ENCODE measurements at regions not wholly inside any gene's neighbourhood (a gene's known extent, or its start where the extent isn't known, plus 50 kb on each side); places are given as distances from the start of the nearest gene placed in this dataset.

DNA sequence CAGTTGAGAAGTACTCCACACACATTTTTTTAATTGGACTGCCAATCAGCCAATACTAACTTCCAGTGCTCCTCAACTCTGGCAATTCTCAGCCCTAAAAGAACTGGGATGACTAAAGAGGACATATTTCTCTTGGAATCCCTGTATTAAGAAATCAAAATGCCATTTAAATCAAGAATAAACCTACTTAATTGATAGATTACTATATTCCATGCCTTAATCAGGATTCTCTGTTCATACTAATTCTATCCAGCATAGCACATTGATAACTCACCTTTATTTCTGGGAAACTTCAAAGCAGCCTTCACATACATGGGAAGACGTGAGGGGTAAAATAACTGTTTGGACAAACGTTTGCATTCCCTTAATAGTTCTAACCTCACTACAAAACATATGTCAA lies 93.0 kb upstream of the DKK2 start:
- Mint-ChIP-seq H3K27me3 (ENCODE audit: unreplicated experiment) (no peaks in the 10 kb centered on the region), H3K4me3 (ENCODE audit: unreplicated experiment) (no peak overlapping the region), H3K36me3 (ENCODE audit: unreplicated experiment) (no peaks in the 10 kb centered on the region), H3K27ac (ENCODE audit: unreplicated experiment) (peak overlapping the region; percentile 43), H3K4me1 (ENCODE audit: unreplicated experiment) (peaks cover 70% of the 10 kb centered on the region), H3K9me3 (ENCODE audit: unreplicated experiment) (peaks cover 8% of the 10 kb centered on the region)
- TF ChIP-seq, protein P1, sequence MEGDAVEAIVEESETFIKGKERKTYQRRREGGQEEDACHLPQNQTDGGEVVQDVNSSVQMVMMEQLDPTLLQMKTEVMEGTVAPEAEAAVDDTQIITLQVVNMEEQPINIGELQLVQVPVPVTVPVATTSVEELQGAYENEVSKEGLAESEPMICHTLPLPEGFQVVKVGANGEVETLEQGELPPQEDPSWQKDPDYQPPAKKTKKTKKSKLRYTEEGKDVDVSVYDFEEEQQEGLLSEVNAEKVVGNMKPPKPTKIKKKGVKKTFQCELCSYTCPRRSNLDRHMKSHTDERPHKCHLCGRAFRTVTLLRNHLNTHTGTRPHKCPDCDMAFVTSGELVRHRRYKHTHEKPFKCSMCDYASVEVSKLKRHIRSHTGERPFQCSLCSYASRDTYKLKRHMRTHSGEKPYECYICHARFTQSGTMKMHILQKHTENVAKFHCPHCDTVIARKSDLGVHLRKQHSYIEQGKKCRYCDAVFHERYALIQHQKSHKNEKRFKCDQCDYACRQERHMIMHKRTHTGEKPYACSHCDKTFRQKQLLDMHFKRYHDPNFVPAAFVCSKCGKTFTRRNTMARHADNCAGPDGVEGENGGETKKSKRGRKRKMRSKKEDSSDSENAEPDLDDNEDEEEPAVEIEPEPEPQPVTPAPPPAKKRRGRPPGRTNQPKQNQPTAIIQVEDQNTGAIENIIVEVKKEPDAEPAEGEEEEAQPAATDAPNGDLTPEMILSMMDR (IDR thresholded peaks at IDR 0.05): no peak
- no peak for DNase-seq (ENCODE audit: extremely low spot score, unreplicated experiment)

DNA sequence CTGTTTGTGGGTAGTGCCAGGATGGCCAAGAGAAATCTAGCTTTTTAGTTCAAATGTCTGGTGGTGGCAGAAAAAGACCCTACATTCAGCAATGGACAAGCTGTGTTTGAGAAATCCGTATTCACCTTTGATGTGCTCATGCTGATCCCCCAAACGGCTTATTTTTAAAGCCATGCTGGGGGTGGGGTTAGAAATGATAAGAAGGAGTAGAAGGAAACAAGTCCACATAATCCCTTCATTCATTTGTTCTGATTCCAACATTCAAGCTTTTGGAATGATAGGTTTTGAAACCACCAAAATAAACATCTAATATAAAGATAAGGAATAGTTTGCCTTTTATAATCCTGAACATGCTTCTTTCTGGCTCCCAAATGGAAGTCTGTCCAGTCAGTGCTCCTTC lies 92.0 kb upstream of the DKK2 start:
- Mint-ChIP-seq H3K4me1 (ENCODE audit: unreplicated experiment) (peaks cover 66% of the 10 kb centered on the region), H3K27ac (ENCODE audit: unreplicated experiment) (peak overlapping the region; percentile 87), H3K27me3 (ENCODE audit: unreplicated experiment) (no peaks in the 10 kb centered on the region), H3K4me3 (ENCODE audit: unreplicated experiment) (no peak overlapping the region), H3K9me3 (ENCODE audit: unreplicated experiment) (peaks cover 3% of the 10 kb centered on the region), H3K36me3 (ENCODE audit: unreplicated experiment) (no peaks in the 10 kb centered on the region)
- TF ChIP-seq, protein P1 (IDR thresholded peaks at IDR 0.05): no peak
- no peak for DNase-seq (ENCODE audit: extremely low spot score, unreplicated experiment)

DNA sequence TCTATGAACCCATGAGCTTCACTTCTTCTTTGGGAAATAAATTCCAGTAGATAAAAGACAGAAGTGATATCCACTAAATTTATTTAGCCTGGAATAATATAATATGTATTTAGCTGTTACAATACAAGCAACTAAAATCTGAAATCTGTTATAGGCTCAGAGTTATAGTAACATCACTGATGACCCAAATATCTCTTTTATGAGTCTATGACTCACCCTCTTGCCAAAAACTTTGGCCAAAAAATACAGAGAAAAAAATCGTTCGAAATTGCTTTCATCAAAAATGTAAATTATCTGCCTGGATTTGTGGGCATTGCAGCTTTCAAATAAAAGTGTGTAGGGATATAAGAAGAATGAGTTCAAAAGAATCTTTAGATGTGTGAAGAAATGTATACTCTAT lies 89.4 kb upstream of the DKK2 start:
- Mint-ChIP-seq H3K27me3 (ENCODE audit: unreplicated experiment) (no peaks in the 10 kb centered on the region), H3K4me1 (ENCODE audit: unreplicated experiment) (peaks cover 65% of the 10 kb centered on the region), H3K4me3 (ENCODE audit: unreplicated experiment) (no peak overlapping the region), H3K9me3 (ENCODE audit: unreplicated experiment) (peaks cover 3% of the 10 kb centered on the region), H3K27ac (ENCODE audit: unreplicated experiment) (no peak overlapping the region), H3K36me3 (ENCODE audit: unreplicated experiment) (no peaks in the 10 kb centered on the region)
- TF ChIP-seq, protein P1 (IDR thresholded peaks at IDR 0.05): no peak
- DNase-seq (ENCODE audit: extremely low spot score, unreplicated experiment): no peak

DNA sequence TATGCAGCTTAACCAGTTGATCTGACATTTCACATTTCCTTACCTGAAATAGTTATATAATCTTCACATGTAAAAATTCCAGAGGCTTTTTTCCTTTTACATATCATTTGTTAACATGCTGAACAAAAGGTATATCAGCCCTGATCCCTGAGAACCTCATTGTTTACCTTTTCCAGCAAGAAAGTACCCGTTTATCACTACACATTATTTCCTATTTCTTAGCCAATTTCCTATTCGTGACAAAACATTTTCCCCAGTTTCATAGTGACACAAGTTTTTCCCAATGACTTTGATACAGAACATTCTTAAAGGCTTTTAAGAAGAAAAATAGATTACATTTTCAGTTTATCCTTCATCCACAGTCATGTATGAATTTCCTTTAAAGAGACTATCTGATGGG lies 86.6 kb upstream of the DKK2 start:
- H3K4me1 Mint-ChIP-seq (ENCODE audit: unreplicated experiment): peaks cover 51% of the 10 kb centered on the region
- no peak for DNase-seq (ENCODE audit: extremely low spot score, unreplicated experiment)
- no peak overlapping the region for H3K27ac Mint-ChIP-seq (ENCODE audit: unreplicated experiment)
- H3K27me3 Mint-ChIP-seq (ENCODE audit: unreplicated experiment): no peaks in the 10 kb centered on the region
- TF ChIP-seq, protein P1 (IDR thresholded peaks at IDR 0.05): no peak
- H3K9me3 Mint-ChIP-seq (ENCODE audit: unreplicated experiment): peaks cover 6% of the 10 kb centered on the region
- H3K4me3 Mint-ChIP-seq (ENCODE audit: unreplicated experiment): no peak overlapping the region
- H3K36me3 Mint-ChIP-seq (ENCODE audit: unreplicated experiment): no peaks in the 10 kb centered on the region

DNA sequence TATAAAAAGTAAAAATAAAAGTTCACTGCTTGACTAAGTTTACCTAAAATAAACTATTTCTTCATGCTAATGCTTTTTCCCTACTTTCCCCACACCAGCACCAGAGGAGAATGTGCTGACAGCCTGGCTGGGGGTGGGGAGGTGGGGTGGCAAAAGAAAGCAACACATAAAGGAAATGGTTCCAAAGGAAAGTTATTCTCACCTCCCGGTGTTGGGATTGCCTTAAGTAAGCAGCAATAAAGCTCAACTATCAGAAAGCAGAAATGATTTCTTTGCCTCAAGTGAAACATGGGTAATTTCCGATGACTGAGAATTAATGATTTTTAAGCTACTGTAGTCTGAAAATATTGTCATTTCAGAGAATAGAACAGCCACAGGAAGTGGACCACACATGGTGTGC lies 84.5 kb upstream of the DKK2 start:
- peaks cover 2% of the 10 kb centered on the region for H3K36me3 Mint-ChIP-seq (ENCODE audit: unreplicated experiment)
- H3K9me3 Mint-ChIP-seq (ENCODE audit: unreplicated experiment): peaks cover 14% of the 10 kb centered on the region
- H3K27ac Mint-ChIP-seq (ENCODE audit: unreplicated experiment): peak overlapping the region; percentile 92
- TF ChIP-seq, protein P1 (IDR thresholded peaks at IDR 0.05): no peak
- no peaks in the 10 kb centered on the region for H3K27me3 Mint-ChIP-seq (ENCODE audit: unreplicated experiment)
- DNase-seq (ENCODE audit: extremely low spot score, unreplicated experiment): no peak
- H3K4me3 Mint-ChIP-seq (ENCODE audit: unreplicated experiment): peak overlapping the region; percentile 10
- peaks cover 32% of the 10 kb centered on the region for H3K4me1 Mint-ChIP-seq (ENCODE audit: unreplicated experiment)

Data from osteocyte (in vitro differentiated cells).